Spinal cord (tissue), 9 donors: ENCODE measurements at regions not wholly inside any gene's neighbourhood (a gene's known extent, or its start where the extent isn't known, plus 50 kb on each side); places are given as distances from the start of the nearest gene placed in this dataset.

ENCODE experiments used
- DNase-seq, 6 donors: peaks; one replicate each; pipeline versions ENCODE4 v3.0.0 to v3.0.0-alpha.2; 2013 to 2015; ENCODE audit warnings: low spot score in 6 of 6, low read depth in 4 of 6
- H3K27ac ChIP-seq: one replicate; pipeline ENCODE4 v1.5.1; 2013; ENCODE audit warnings: low read depth, low read length, control low read depth
- H3K27me3 ChIP-seq: one replicate; pipeline ENCODE4 v1.6.1; 2013; ENCODE audit warnings: low read length; ENCODE audit not compliant: control insufficient read depth, insufficient read depth
- H3K36me3 ChIP-seq: one replicate; pipeline ENCODE4 v1.6.1; 2013; ENCODE audit warnings: low read length; ENCODE audit not compliant: control insufficient read depth, insufficient read depth
- H3K4me1 ChIP-seq: one replicate; pipeline ENCODE4 v1.6.1; 2013; ENCODE audit warnings: low read length; ENCODE audit not compliant: control insufficient read depth, insufficient read depth
- H3K4me3 ChIP-seq: one replicate; pipeline ENCODE4 v1.5.1; 2013; ENCODE audit warnings: low read depth, low read length, control low read depth
- H3K9me3 ChIP-seq: one replicate; pipeline ENCODE4 v1.6.1; 2013; ENCODE audit warnings: low read length; ENCODE audit not compliant: control insufficient read depth, insufficient read depth
- WGBS: methylation state at CpG from one replicate; pipeline ENCODE4 v1.1.5; 2013; ENCODE audit warnings: missing lambda C conversion rate; ENCODE audit not compliant: insufficient coverage; 5-methylcytosine and 5-hydroxymethylcytosine counted together
- donor health status: healthy.

- Histone ChIP-seq H3K9me3 (no peaks in the 10 kb centered on the region), H3K4me3 (no peak overlapping the region), H3K4me1 (no peaks in the 10 kb centered on the region), H3K36me3 (no peaks in the 10 kb centered on the region), H3K27ac (no peak overlapping the region), H3K27me3 (no peaks in the 10 kb centered on the region)
- no peak for DNase-seq
- 100% methylated on average over 1 of the region's 3 CpGs for WGBS
Measured at GRCh38 chr3:110074095-110074494, 736.7 kb upstream of the DPPA4 start.

GRCh38 chr3:110077093-110077492 lies 739.7 kb upstream of the DPPA4 start:
- H3K4me1 ChIP-seq, result no peaks in the 10 kb centered on the region
- no peak for DNase-seq
- no peak overlapping the region for H3K4me3 ChIP-seq
- no peaks in the 10 kb centered on the region for H3K27me3 ChIP-seq
- H3K9me3 ChIP-seq, result no peaks in the 10 kb centered on the region
- no peak overlapping the region for H3K27ac ChIP-seq
- WGBS, result no CpG with 5 or more reads among the region's 1 CpG
- H3K36me3 ChIP-seq, result no peaks in the 10 kb centered on the region

GRCh38 chr3:110093411-110093810 lies 756.1 kb upstream of the DPPA4 start:
- H3K9me3 ChIP-seq, result no peaks in the 10 kb centered on the region
- H3K4me3 ChIP-seq, result no peak overlapping the region
- H3K4me1 ChIP-seq, result no peaks in the 10 kb centered on the region
- DNase-seq, result peak in 1 of 6 donors; percentile 63
- H3K27ac ChIP-seq, result no peak overlapping the region
- no peaks in the 10 kb centered on the region for H3K36me3 ChIP-seq
- H3K27me3 ChIP-seq, result no peaks in the 10 kb centered on the region

- Histone ChIP-seq H3K4me3 (no peak overlapping the region), H3K27me3 (no peaks in the 10 kb centered on the region), H3K27ac (no peak overlapping the region), H3K4me1 (no peaks in the 10 kb centered on the region), H3K9me3 (no peaks in the 10 kb centered on the region), H3K36me3 (no peaks in the 10 kb centered on the region)
- no peak for DNase-seq
Measured at GRCh38 chr3:110093812-110094401, 756.6 kb upstream of the DPPA4 start.

GRCh38 chr3:110099711-110100110 lies 762.4 kb upstream of the DPPA4 start:
- H3K27me3 ChIP-seq, result no peaks in the 10 kb centered on the region
- no peak overlapping the region for H3K27ac ChIP-seq
- WGBS, result 100% methylated on average over 2 of the region's 5 CpGs
- H3K4me3 ChIP-seq, result no peak overlapping the region
- no peaks in the 10 kb centered on the region for H3K9me3 ChIP-seq
- no peaks in the 10 kb centered on the region for H3K36me3 ChIP-seq
- no peaks in the 10 kb centered on the region for H3K4me1 ChIP-seq
- DNase-seq, result no peak

- Histone ChIP-seq H3K27me3 (no peaks in the 10 kb centered on the region), H3K36me3 (no peaks in the 10 kb centered on the region), H3K4me1 (no peaks in the 10 kb centered on the region), H3K27ac (no peak overlapping the region), H3K4me3 (no peak overlapping the region), H3K9me3 (no peaks in the 10 kb centered on the region)
- DNase-seq, result no peak
Measured at GRCh38 chr3:110101361-110101760, 764.0 kb upstream of the DPPA4 start.

GRCh38 chr3:110106805-110107204 lies 769.5 kb upstream of the DPPA4 start:
- WGBS, result 100% methylated on average over 1 of the region's 1 CpG
- Histone ChIP-seq H3K9me3 (no peaks in the 10 kb centered on the region), H3K27me3 (no peaks in the 10 kb centered on the region), H3K36me3 (no peaks in the 10 kb centered on the region), H3K4me3 (no peak overlapping the region), H3K4me1 (no peaks in the 10 kb centered on the region), H3K27ac (no peak overlapping the region)
- no peak for DNase-seq

- Histone ChIP-seq H3K27me3 (no peaks in the 10 kb centered on the region), H3K4me3 (no peak overlapping the region), H3K27ac (no peak overlapping the region), H3K4me1 (no peaks in the 10 kb centered on the region), H3K9me3 (no peaks in the 10 kb centered on the region), H3K36me3 (no peaks in the 10 kb centered on the region)
- WGBS, result no CpG with 5 or more reads among the region's 1 CpG
- DNase-seq, result no peak
Measured at GRCh38 chr3:110123946-110124345, 786.6 kb upstream of the DPPA4 start.

GRCh38 chr3:110126065-110126464 lies 788.7 kb upstream of the DPPA4 start:
- 98% methylated on average over 8 of the region's 10 CpGs for WGBS

GRCh38 chr3:110133971-110134370 lies 796.6 kb upstream of the DPPA4 start:
- Histone ChIP-seq H3K27ac (no peak overlapping the region), H3K36me3 (no peaks in the 10 kb centered on the region), H3K4me3 (no peak overlapping the region), H3K4me1 (no peaks in the 10 kb centered on the region), H3K27me3 (no peaks in the 10 kb centered on the region), H3K9me3 (peaks cover 2% of the 10 kb centered on the region)
- no peak for DNase-seq
- WGBS, result 100% methylated on average over 1 of the region's 2 CpGs

More at GRCh38 chr3:110126065-110126464, 788.7 kb upstream of the DPPA4 start:
- Histone ChIP-seq H3K4me1 (no peaks in the 10 kb centered on the region), H3K4me3 (no peak overlapping the region), H3K27me3 (no peaks in the 10 kb centered on the region), H3K27ac (no peak overlapping the region), H3K36me3 (no peaks in the 10 kb centered on the region), H3K9me3 (peaks cover 2% of the 10 kb centered on the region)
- DNase-seq, result no peak
